ENCODE measurements at regions not wholly inside any gene's neighbourhood (a gene's known extent, or its start where the extent isn't known, plus 50 kb on each side); places are given as distances from the start of the nearest gene placed in this dataset.

GRCh38 chr15:69813881-69814280 is 283.8 kb downstream of the TLE3 start:
- Mint-ChIP-seq H3K36me3 (no peaks in the 10 kb centered on the region), H3K4me3 (no peak overlapping the region), H3K9me3 (no peaks in the 10 kb centered on the region), H3K4me1 (peaks cover 11% of the 10 kb centered on the region), H3K27ac (no peak overlapping the region), H3K27me3 (ENCODE audit: low read depth) (no peaks in the 10 kb centered on the region; the same call in 1 of the 2 replicates)
- ChIA-PET CTCF (no interaction called here), POLR2A (interaction anchor here (0.8 kb wide), 1 partner anchor 16 kb away, joined by 3 read pairs; no protein-coding TSS in a partner anchor)
- no peak for TF ChIP-seq CTCF (IDR thresholded peaks at IDR 0.05)
- no peak for TF ChIP-seq SOX15 (CRISPR knock-in tag; IDR thresholded peaks at IDR 0.05)
- no peak for TF ChIP-seq ZNF671 (CRISPR knock-in tag; IDR thresholded peaks at IDR 0.05)
- no peak for TF ChIP-seq SMAD4 (CRISPR knock-in tag; IDR thresholded peaks at IDR 0.05)
- no peak for TF ChIP-seq PRDM15 (CRISPR knock-in tag; IDR thresholded peaks at IDR 0.05)
- TF ChIP-seq FOXP1 (CRISPR knock-in tag; IDR thresholded peaks at IDR 0.05; ENCODE audit: borderline replicate concordance): no peak
- TF ChIP-seq USF2 (CRISPR knock-in tag; IDR thresholded peaks at IDR 0.05): no peak
- TF ChIP-seq PRRX2 (CRISPR knock-in tag; IDR thresholded peaks at IDR 0.05): no peak
- DNase-seq (ENCODE audit: low spot score): no peak
- ATAC-seq: no peak

- H3K9me3 Mint-ChIP-seq: no peaks in the 10 kb centered on the region
- H3K4me3 Mint-ChIP-seq: no peak overlapping the region
- TF ChIP-seq, protein P1, sequence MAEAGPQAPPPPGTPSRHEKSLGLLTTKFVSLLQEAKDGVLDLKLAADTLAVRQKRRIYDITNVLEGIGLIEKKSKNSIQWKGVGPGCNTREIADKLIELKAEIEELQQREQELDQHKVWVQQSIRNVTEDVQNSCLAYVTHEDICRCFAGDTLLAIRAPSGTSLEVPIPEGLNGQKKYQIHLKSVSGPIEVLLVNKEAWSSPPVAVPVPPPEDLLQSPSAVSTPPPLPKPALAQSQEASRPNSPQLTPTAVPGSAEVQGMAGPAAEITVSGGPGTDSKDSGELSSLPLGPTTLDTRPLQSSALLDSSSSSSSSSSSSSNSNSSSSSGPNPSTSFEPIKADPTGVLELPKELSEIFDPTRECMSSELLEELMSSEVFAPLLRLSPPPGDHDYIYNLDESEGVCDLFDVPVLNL (CRISPR knock-in tag; IDR thresholded peaks at IDR 0.05; ENCODE audit: borderline replicate concordance, low read depth): no peak
- no peak for TF ChIP-seq ZNF423 (CRISPR knock-in tag; IDR thresholded peaks at IDR 0.05)
- no peak for TF ChIP-seq ZBTB21 (CRISPR knock-in tag; IDR thresholded peaks at IDR 0.05; ENCODE audit: borderline replicate concordance)
- no peaks in the 10 kb centered on the region for H3K36me3 Mint-ChIP-seq
- H3K27ac Mint-ChIP-seq: no peak overlapping the region
- peaks cover 11% of the 10 kb centered on the region for H3K4me1 Mint-ChIP-seq
- ChIA-PET CTCF (no interaction called here), POLR2A (no interaction called here)
- DNase-seq (ENCODE audit: low spot score) (no peak), ATAC-seq (no peak)
- H3K27me3 Mint-ChIP-seq (ENCODE audit: low read depth): peaks cover 8% of the 10 kb centered on the region
Observed at GRCh38 chr15:69814932-69815331, 282.8 kb downstream of the TLE3 start.

GRCh38 chr15:69815793-69816192 is 281.9 kb downstream of the TLE3 start:
- CTCF ChIA-PET: no interaction called here
- peaks cover 8% of the 10 kb centered on the region for H3K27me3 Mint-ChIP-seq (ENCODE audit: low read depth)
- ATAC-seq: no peak

More at GRCh38 chr15:69815793-69816192, 281.9 kb downstream of the TLE3 start:
- Mint-ChIP-seq H3K36me3 (no peaks in the 10 kb centered on the region), H3K4me1 (peaks cover 18% of the 10 kb centered on the region), H3K27ac (no peak overlapping the region), H3K9me3 (no peaks in the 10 kb centered on the region), H3K4me3 (no peak overlapping the region)
- TF ChIP-seq, protein P2, sequence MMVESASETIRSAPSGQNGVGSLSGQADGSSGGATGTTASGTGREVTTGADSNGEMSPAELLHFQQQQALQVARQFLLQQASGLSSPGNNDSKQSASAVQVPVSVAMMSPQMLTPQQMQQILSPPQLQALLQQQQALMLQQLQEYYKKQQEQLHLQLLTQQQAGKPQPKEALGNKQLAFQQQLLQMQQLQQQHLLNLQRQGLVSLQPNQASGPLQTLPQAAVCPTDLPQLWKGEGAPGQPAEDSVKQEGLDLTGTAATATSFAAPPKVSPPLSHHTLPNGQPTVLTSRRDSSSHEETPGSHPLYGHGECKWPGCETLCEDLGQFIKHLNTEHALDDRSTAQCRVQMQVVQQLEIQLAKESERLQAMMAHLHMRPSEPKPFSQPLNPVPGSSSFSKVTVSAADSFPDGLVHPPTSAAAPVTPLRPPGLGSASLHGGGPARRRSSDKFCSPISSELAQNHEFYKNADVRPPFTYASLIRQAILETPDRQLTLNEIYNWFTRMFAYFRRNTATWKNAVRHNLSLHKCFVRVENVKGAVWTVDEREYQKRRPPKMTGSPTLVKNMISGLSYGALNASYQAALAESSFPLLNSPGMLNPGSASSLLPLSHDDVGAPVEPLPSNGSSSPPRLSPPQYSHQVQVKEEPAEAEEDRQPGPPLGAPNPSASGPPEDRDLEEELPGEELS (CRISPR knock-in tag; IDR thresholded peaks at IDR 0.05): no peak
- TF ChIP-seq ETV6 (CRISPR knock-in tag; IDR thresholded peaks at IDR 0.05) (no peak), TP53 (CRISPR knock-in tag; IDR thresholded peaks at IDR 0.05) (no peak), ELF4 (CRISPR knock-in tag; IDR thresholded peaks at IDR 0.05; ENCODE audit: low read depth) (no peak), ZNF121 (CRISPR knock-in tag; IDR thresholded peaks at IDR 0.05) (no peak)
- POLR2A ChIA-PET: no interaction called here
- DNase-seq (ENCODE audit: low spot score): no peak

All from WTC11 (cell line).